HEK293T (cell line): ENCODE measurements at regions not wholly inside any gene's neighbourhood (a gene's known extent, or its start where the extent isn't known, plus 50 kb on each side); places are given as distances from the start of the nearest gene placed in this dataset.
"Not testable (repeated sequence)": the region's sequence is repeated elsewhere in the genome, so short reads cannot be mapped to it uniquely, and the experiment has no call there.

Experiments
- CTCF ChIA-PET: fragments of 350-600 bp; formaldehyde crosslinking; extraction: SDS; loops from one replicate; lab custom pipeline; 2021; ENCODE audit warnings: antibody characterized with exemption, inconsistent platforms; lab: Yijun Ruan, JAX
- POLR2A ChIA-PET: fragments of 350-600 bp; formaldehyde crosslinking; extraction: SDS; loops from one replicate; lab custom pipeline; 2020; ENCODE audit warnings: antibody characterized with exemption, inconsistent platforms; lab: Yijun Ruan, JAX
- DNase-seq: peaks from one replicate; pipeline ENCODE4 v3.0.0; 2012; ENCODE audit warnings: mixed read lengths; ENCODE audit errors: extremely low spot score
- ARNT ChIP-seq: fragments of 450-650 bp; IDR thresholded peaks from 2 replicates; pipeline ENCODE4 v1.6.1; 2017; ENCODE audit warnings: mild to moderate bottlenecking
- BHLHE40 ChIP-seq: fragments of 450-650 bp; IDR thresholded peaks from 2 replicates; pipeline ENCODE4 v1.6.1; 2016; ENCODE audit warnings: mild to moderate bottlenecking, moderate library complexity, borderline replicate concordance
- CTBP1 ChIP-seq: fragments of 450-650 bp; IDR thresholded peaks from 2 replicates; pipeline ENCODE4 v1.6.1; 2016; ENCODE audit warnings: borderline replicate concordance
- ELF4 ChIP-seq: fragments of 450-650 bp; IDR thresholded peaks from 2 replicates; pipeline ENCODE4 v1.6.1; 2017; ENCODE audit warnings: antibody characterized with exemption
- FOXA1 ChIP-seq: fragments of 450-650 bp; IDR thresholded peaks from 2 replicates; pipeline ENCODE4 v1.6.1; 2016; ENCODE audit warnings: mild to moderate bottlenecking
- FOXK2 ChIP-seq: fragments of 450-650 bp; IDR thresholded peaks from 2 replicates; pipeline ENCODE4 v1.6.1; 2016; ENCODE audit warnings: mild to moderate bottlenecking
- FOXM1 ChIP-seq: fragments of 450-650 bp; IDR thresholded peaks from 2 replicates; pipeline ENCODE4 v1.6.1; 2017; ENCODE audit warnings: mild to moderate bottlenecking, borderline replicate concordance
- HDGF ChIP-seq: fragments of 450-650 bp; IDR thresholded peaks from 2 replicates; pipeline ENCODE4 v1.6.1; 2017; ENCODE audit warnings: antibody characterized with exemption, borderline replicate concordance
- L3MBTL2 ChIP-seq: fragments of 450-650 bp; conservative IDR thresholded peaks from 2 replicates; pipeline ENCODE4 v1.6.1; 2016; ENCODE audit warnings: mild to moderate bottlenecking
- LEF1 ChIP-seq: fragments of 450-650 bp; IDR thresholded peaks from 2 replicates; pipeline ENCODE4 v1.6.1; 2017; ENCODE audit warnings: mild to moderate bottlenecking, borderline replicate concordance
- NFRKB ChIP-seq: fragments of 450-650 bp; IDR thresholded peaks from 2 replicates; pipeline ENCODE4 v1.6.1; 2016; ENCODE audit warnings: mild to moderate bottlenecking, moderate library complexity
- SP1 ChIP-seq: fragments of 450-650 bp; IDR thresholded peaks from 2 replicates; pipeline ENCODE4 v1.6.1; 2017
- SUZ12 ChIP-seq: fragments of 450-650 bp; IDR thresholded peaks from 2 replicates; pipeline ENCODE4 v1.6.1; 2016; ENCODE audit warnings: mild to moderate bottlenecking
- TARDBP ChIP-seq: fragments of 450-650 bp; IDR thresholded peaks from 2 replicates; pipeline ENCODE4 v1.6.1; 2016
- ZNF384 ChIP-seq: fragments of 450-650 bp; IDR thresholded peaks from 2 replicates; pipeline ENCODE4 v1.6.1; 2016
- TF ChIP-seq, protein P1 (sequence below): fragments of 450-650 bp; IDR thresholded peaks from 2 replicates; pipeline ENCODE4 v1.6.1; 2016

DNA sequence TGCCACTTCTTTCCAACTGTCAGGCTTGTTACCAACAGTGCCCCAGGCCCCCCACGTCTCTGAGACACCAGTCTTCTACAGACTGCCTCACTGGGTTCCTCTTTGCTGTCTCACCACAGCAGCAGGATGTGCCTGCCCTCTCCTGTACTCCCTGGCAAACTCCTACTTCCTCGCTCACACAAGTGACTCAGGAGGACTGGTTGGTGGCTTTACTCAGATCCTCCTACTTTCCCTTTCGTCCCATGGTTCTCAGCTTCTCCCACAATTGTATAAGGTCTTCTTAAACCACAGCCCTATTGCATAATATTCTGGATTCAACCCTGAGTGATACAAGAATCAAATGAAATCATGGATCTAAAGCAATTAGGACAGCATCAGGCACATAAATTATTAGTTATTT is 246.6 kb upstream of the PROK2 start:
- POLR2A ChIA-PET = no interaction called here
- no peak for TF ChIP-seq CTBP1
- no peak for TF ChIP-seq HDGF
- TF ChIP-seq FOXA1 = no peak
- TF ChIP-seq BHLHE40 = no peak
- no peak for TF ChIP-seq FOXM1
- no peak for TF ChIP-seq TARDBP
- no peak for TF ChIP-seq ELF4
- TF ChIP-seq LEF1 = no peak
- TF ChIP-seq FOXK2 = no peak
- no peak for TF ChIP-seq L3MBTL2
- TF ChIP-seq, protein P1, sequence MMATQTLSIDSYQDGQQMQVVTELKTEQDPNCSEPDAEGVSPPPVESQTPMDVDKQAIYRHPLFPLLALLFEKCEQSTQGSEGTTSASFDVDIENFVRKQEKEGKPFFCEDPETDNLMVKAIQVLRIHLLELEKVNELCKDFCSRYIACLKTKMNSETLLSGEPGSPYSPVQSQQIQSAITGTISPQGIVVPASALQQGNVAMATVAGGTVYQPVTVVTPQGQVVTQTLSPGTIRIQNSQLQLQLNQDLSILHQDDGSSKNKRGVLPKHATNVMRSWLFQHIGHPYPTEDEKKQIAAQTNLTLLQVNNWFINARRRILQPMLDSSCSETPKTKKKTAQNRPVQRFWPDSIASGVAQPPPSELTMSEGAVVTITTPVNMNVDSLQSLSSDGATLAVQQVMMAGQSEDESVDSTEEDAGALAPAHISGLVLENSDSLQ = no peak
- no peak for TF ChIP-seq SP1
- TF ChIP-seq ZNF384 = no peak
- DNase-seq = no peak
- CTCF ChIA-PET = no interaction called here

GRCh38 chr3:72030296-72030695 is 245.3 kb upstream of the PROK2 start:
- DNase-seq, POLR2A ChIA-PET, CTCF ChIA-PET: not testable (repeated sequence)

DNA sequence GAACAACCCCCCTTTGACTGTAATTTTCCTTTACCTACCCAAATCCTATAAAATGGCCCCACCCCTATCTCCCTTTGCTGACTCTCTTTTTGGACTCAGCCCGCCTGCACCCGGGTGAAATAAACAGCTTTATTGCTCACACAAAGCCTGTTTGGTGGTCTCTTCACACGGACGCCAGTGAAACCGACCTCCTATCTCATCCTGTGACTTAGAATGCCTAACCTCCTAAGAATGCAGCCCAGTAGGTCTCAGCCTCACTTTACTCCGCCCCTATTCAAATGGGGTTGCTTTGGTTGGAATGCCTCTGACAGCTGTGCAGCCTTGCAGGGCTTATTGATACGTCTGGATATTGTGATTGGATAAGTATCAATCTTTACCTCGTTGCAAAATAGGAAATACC is 243.8 kb upstream of the PROK2 start:
- DNase-seq, CTCF ChIA-PET, POLR2A ChIA-PET: not testable (repeated sequence)

DNA sequence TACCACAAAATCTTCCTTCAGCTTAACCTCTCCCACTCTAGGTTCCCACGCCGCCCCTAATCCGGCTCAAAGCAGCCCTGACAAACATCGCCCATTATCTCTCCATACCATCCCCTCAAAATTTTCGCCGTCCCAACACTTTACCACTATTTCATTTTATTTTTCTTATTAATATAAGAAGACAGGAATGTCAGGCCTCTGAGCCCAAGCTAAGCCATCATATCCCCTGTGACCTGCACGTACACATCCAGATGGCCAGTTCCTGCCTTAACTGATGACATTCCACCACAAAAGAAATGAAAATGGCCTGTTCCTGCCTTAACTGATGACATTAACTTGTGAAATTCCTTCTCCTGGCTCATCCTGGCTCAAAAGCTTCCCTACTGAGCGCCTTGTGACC is 243.4 kb upstream of the PROK2 start:
- POLR2A ChIA-PET, CTCF ChIA-PET, DNase-seq: not testable (repeated sequence)

- CTCF ChIA-PET, POLR2A ChIA-PET, DNase-seq: not testable (repeated sequence)
Measured at GRCh38 chr3:72027728-72028127, 242.8 kb upstream of the PROK2 start.

DNA sequence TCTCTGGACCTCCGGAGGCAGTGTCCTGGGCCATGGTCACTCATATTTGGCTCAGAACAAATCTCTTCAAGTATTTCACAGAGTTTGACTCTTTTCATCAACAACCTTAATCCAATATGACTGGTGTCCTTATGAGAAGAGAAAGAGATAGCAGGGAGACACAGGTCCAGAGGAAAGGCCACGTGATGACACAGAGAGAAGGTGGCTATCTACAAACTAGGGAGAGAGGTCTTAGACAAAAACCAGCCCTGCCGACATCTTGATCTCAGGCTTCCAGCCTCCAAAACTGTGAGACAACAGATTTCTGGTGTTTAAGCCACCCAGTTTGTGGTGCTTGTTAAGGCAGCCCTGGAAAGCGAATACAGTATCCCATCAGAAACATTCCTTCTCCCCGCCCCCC is 237.1 kb upstream of the PROK2 start:
- POLR2A ChIA-PET = no interaction called here
- no peak for DNase-seq
- TF ChIP-seq SUZ12 (no peak), FOXM1 (no peak), LEF1 (no peak), ELF4 (no peak), NFRKB (no peak), FOXK2 (no peak), ZNF384 (no peak), CTBP1 (no peak), BHLHE40 (no peak), TARDBP (no peak)
- TF ChIP-seq, protein P1 = no peak
- CTCF ChIA-PET = interaction anchor here (0.9 kb wide), 1 partner anchor 644 kb away, joined by 3 read pairs; no protein-coding TSS in a partner anchor

DNA sequence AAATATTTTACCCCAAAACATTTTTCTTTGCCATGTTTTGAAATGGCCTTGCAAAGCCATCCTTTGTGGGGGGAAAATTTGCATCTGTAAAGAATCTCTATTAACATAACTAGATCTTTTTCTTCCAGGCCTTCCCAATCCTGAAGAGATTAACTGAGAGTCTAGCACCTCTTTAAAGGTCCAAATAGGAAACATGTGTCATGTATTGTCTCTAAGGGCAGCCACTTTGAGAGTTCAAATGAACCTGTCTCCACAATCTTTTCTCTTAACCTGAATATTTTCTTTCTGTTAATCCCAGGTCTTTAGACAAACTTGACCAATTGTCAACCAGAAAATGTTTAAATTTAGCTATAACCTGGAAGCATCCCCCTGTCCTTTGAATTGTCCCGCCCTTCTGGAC is 236.6 kb upstream of the PROK2 start:
- no peak for DNase-seq
- ChIA-PET POLR2A (no interaction called here), CTCF (no interaction called here)
- no peak for TF ChIP-seq SP1
- no peak for TF ChIP-seq SUZ12
- TF ChIP-seq FOXA1 = no peak
- TF ChIP-seq ARNT = no peak

- ChIA-PET POLR2A (no interaction called here), CTCF (no interaction called here)
- TF ChIP-seq CTBP1 (no peak), FOXK2 (no peak), BHLHE40 (no peak), LEF1 (no peak), ELF4 (no peak), FOXM1 (no peak), ZNF384 (no peak), HDGF (no peak), TARDBP (no peak), FOXA1 (no peak), SUZ12 (no peak)
- TF ChIP-seq, protein P1 = no peak
- no peak for DNase-seq
Measured at GRCh38 chr3:72018343-72018984, 233.5 kb upstream of the PROK2 start.
